Mesendoderm (in vitro differentiated cells): ENCODE measurements at regions not wholly inside any gene's neighbourhood (a gene's known extent, or its start where the extent isn't known, plus 50 kb on each side); places are given as distances from the start of the nearest gene placed in this dataset.

ENCODE experiments used
- DNase-seq: peaks from one replicate; pipeline ENCODE4 v3.0.0; 2013
- H2AK5ac ChIP-seq: 2 replicates; pipeline ENCODE4 v1.6.1; 2013; ENCODE audit warnings: low read length, inconsistent platforms
- H2BK120ac ChIP-seq: 2 replicates; pipeline ENCODE4 v1.6.1; 2013; ENCODE audit warnings: low read depth, mild to moderate bottlenecking, low read length, moderate library complexity, mixed read lengths
- H2BK15ac ChIP-seq: replicated peaks from 2 replicates; pipeline ENCODE4 v1.6.1; 2013; ENCODE audit warnings: low read depth, mild to moderate bottlenecking, moderate library complexity
- H2BK5ac ChIP-seq: 2 replicates; pipeline ENCODE4 v1.6.1; 2013; ENCODE audit warnings: low read length, inconsistent platforms
- H3K18ac ChIP-seq: 2 replicates; pipeline ENCODE4 v1.6.1; 2013; ENCODE audit warnings: mild to moderate bottlenecking, low read length, mixed read lengths
- H3K23ac ChIP-seq: one replicate; pipeline ENCODE4 v1.6.1; 2013; ENCODE audit warnings: low read length
- H3K27ac ChIP-seq: 2 replicates; pipeline ENCODE4 v1.5.1; 2013; ENCODE audit warnings: low read depth, mild to moderate bottlenecking, inconsistent platforms, low read length, moderate library complexity
- H3K27me3 ChIP-seq: 2 replicates; pipeline ENCODE4 v1.6.1; 2013; ENCODE audit warnings: low read length, control low read depth, mild to moderate bottlenecking, inconsistent platforms; ENCODE audit not compliant: insufficient read depth, poor library complexity
- H3K36me3 ChIP-seq: 2 replicates; pipeline ENCODE4 v1.6.1; 2013; ENCODE audit warnings: low read length, inconsistent platforms; ENCODE audit not compliant: control insufficient read depth, insufficient read depth
- H3K4ac ChIP-seq: one replicate; pipeline ENCODE4 v1.6.1; 2013; ENCODE audit warnings: low read depth, mild to moderate bottlenecking, low read length, moderate library complexity
- H3K4me1 ChIP-seq: 2 replicates; pipeline ENCODE4 v1.6.1; 2013; ENCODE audit warnings: low read depth, low read length, inconsistent platforms; ENCODE audit not compliant: control insufficient read depth
- H3K4me2 ChIP-seq: 2 replicates; pipeline ENCODE4 v1.6.1; 2013; ENCODE audit warnings: low read length
- H3K4me3 ChIP-seq: 2 replicates; pipeline ENCODE4 v1.5.1; 2013; ENCODE audit warnings: mild to moderate bottlenecking, low read length
- H3K56ac ChIP-seq: one replicate; pipeline ENCODE4 v1.6.1; 2013; ENCODE audit warnings: low read length
- H3K79me1 ChIP-seq: 2 replicates; pipeline ENCODE4 v1.6.1; 2013; ENCODE audit warnings: low read length, inconsistent platforms
- H3K79me2 ChIP-seq: 2 replicates; pipeline ENCODE4 v1.6.1; 2013; ENCODE audit warnings: mild to moderate bottlenecking, low read length; ENCODE audit not compliant: control insufficient read depth, insufficient read depth
- H3K9ac ChIP-seq: 2 replicates; pipeline ENCODE4 v1.6.1; 2013; ENCODE audit warnings: low read length, inconsistent platforms
- H4K5ac ChIP-seq: one replicate; pipeline ENCODE4 v1.6.1; 2013; ENCODE audit warnings: low read length
- H4K8ac ChIP-seq: one replicate; pipeline ENCODE4 v1.6.1; 2013; ENCODE audit warnings: low read depth, mild to moderate bottlenecking, control low read depth, low read length, moderate library complexity
- WGBS: extraction: QIAGEN DNeasy Blood & Tissue Kit; methylation state at CpG from one replicate; pipeline ENCODE4 v1.1.7; 2013; ENCODE audit warnings: low lambda C conversion rate, missing lambda C conversion rate; ENCODE audit not compliant: insufficient coverage; ENCODE audit errors: extremely low coverage; 5-methylcytosine and 5-hydroxymethylcytosine counted together

- Histone ChIP-seq H3K18ac (no peak overlapping the region), H3K4me2 (no peak overlapping the region), H3K4me1 (peaks cover 1% of the 10 kb centered on the region), H2AK5ac (no peak overlapping the region), H3K4ac (no peak overlapping the region), H3K27ac (no peak overlapping the region), H3K79me2 (no peaks in the 10 kb centered on the region), H3K27me3 (no peaks in the 10 kb centered on the region), H2BK15ac (no peak overlapping the region), H3K4me3 (no peak overlapping the region), H4K5ac (no peak overlapping the region), H4K8ac (no peak overlapping the region), H3K79me1 (no peaks in the 10 kb centered on the region), H3K36me3 (no peaks in the 10 kb centered on the region), H3K9ac (no peak overlapping the region), H2BK120ac (no peak overlapping the region), H2BK5ac (no peak overlapping the region), H3K23ac (no peak overlapping the region), H3K56ac (no peak overlapping the region)
- no peak for DNase-seq
- 100% methylated on average over 1 of the region's 3 CpGs for WGBS
Measured at GRCh38 chr7:24411226-24411625, 127.2 kb downstream of the NPY start.

- Histone ChIP-seq H3K18ac (no peak overlapping the region), H3K79me2 (no peaks in the 10 kb centered on the region), H3K79me1 (no peaks in the 10 kb centered on the region), H2AK5ac (no peak overlapping the region), H3K9ac (no peak overlapping the region), H3K56ac (no peak overlapping the region), H3K27me3 (no peaks in the 10 kb centered on the region), H4K5ac (no peak overlapping the region), H2BK5ac (no peak overlapping the region), H2BK15ac (no peak overlapping the region), H3K27ac (no peak overlapping the region), H3K4ac (no peak overlapping the region), H3K4me3 (no peak overlapping the region), H3K36me3 (no peaks in the 10 kb centered on the region), H3K23ac (no peak overlapping the region), H3K4me2 (no peak overlapping the region), H3K4me1 (no peaks in the 10 kb centered on the region), H4K8ac (no peak overlapping the region), H2BK120ac (no peak overlapping the region)
- WGBS, result no CpG with 5 or more reads among the region's 7 CpGs
- DNase-seq, result no peak
Measured at GRCh38 chr7:24417526-24418120, 133.6 kb downstream of the NPY start.

GRCh38 chr7:24419077-24419476 lies 135.1 kb downstream of the NPY start:
- Histone ChIP-seq H3K4me1 (no peaks in the 10 kb centered on the region), H3K79me2 (no peaks in the 10 kb centered on the region), H3K9ac (no peak overlapping the region), H3K18ac (no peak overlapping the region), H4K8ac (no peak overlapping the region), H3K4ac (no peak overlapping the region), H2AK5ac (no peak overlapping the region), H3K36me3 (no peaks in the 10 kb centered on the region), H2BK5ac (no peak overlapping the region), H3K56ac (no peak overlapping the region), H4K5ac (no peak overlapping the region), H3K27me3 (no peaks in the 10 kb centered on the region), H3K79me1 (no peaks in the 10 kb centered on the region), H2BK120ac (no peak overlapping the region), H3K27ac (no peak overlapping the region), H2BK15ac (no peak overlapping the region), H3K4me3 (no peak overlapping the region), H3K23ac (no peak overlapping the region), H3K4me2 (no peak overlapping the region)
- DNase-seq, result peak; percentile 76
- 100% methylated on average over 1 of the region's 2 CpGs for WGBS

- Histone ChIP-seq H2BK15ac (no peak overlapping the region), H4K8ac (no peak overlapping the region), H2BK5ac (no peak overlapping the region), H3K79me1 (no peaks in the 10 kb centered on the region), H3K4me3 (no peak overlapping the region), H3K4ac (no peak overlapping the region), H3K27me3 (no peaks in the 10 kb centered on the region), H3K36me3 (no peaks in the 10 kb centered on the region), H3K79me2 (no peaks in the 10 kb centered on the region), H3K23ac (no peak overlapping the region), H2AK5ac (no peak overlapping the region), H2BK120ac (no peak overlapping the region), H3K9ac (no peak overlapping the region), H3K4me2 (no peak overlapping the region), H4K5ac (no peak overlapping the region), H3K56ac (no peak overlapping the region), H3K4me1 (no peaks in the 10 kb centered on the region), H3K18ac (no peak overlapping the region), H3K27ac (no peak overlapping the region)
- DNase-seq, result no peak
Measured at GRCh38 chr7:24419511-24419910, 135.5 kb downstream of the NPY start.

GRCh38 chr7:24422441-24423010 lies 138.5 kb downstream of the NPY start:
- Histone ChIP-seq H2BK120ac (no peak overlapping the region), H2BK15ac (no peak overlapping the region), H3K27me3 (no peaks in the 10 kb centered on the region), H4K8ac (no peak overlapping the region), H3K56ac (no peak overlapping the region), H3K23ac (no peak overlapping the region), H2BK5ac (no peak overlapping the region), H3K4me1 (no peaks in the 10 kb centered on the region), H3K27ac (no peak overlapping the region), H4K5ac (no peak overlapping the region), H3K4me3 (no peak overlapping the region), H2AK5ac (no peak overlapping the region), H3K36me3 (no peaks in the 10 kb centered on the region), H3K9ac (no peak overlapping the region), H3K4me2 (no peak overlapping the region), H3K18ac (no peak overlapping the region), H3K79me2 (no peaks in the 10 kb centered on the region), H3K79me1 (no peaks in the 10 kb centered on the region), H3K4ac (no peak overlapping the region)
- WGBS, result no CpG with 5 or more reads among the region's 4 CpGs
- no peak for DNase-seq

- no peak overlapping the region for H4K5ac ChIP-seq
- no peaks in the 10 kb centered on the region for H3K27me3 ChIP-seq
- no peak overlapping the region for H3K4me3 ChIP-seq
- no peak overlapping the region for H3K56ac ChIP-seq
- DNase-seq, result no peak
- H2AK5ac ChIP-seq, result no peak overlapping the region
- H3K23ac ChIP-seq, result no peak overlapping the region
- H4K8ac ChIP-seq, result no peak overlapping the region
- H3K79me2 ChIP-seq, result no peaks in the 10 kb centered on the region
- no peak overlapping the region for H2BK15ac ChIP-seq
- no peaks in the 10 kb centered on the region for H3K36me3 ChIP-seq
- no peaks in the 10 kb centered on the region for H3K4me1 ChIP-seq
- no peak overlapping the region for H3K27ac ChIP-seq
- H3K4ac ChIP-seq, result no peak overlapping the region
- H2BK120ac ChIP-seq, result no peak overlapping the region
- no CpG with 5 or more reads among the region's 5 CpGs for WGBS
- no peak overlapping the region for H3K4me2 ChIP-seq
- no peak overlapping the region for H3K9ac ChIP-seq
- no peak overlapping the region for H3K18ac ChIP-seq
- H3K79me1 ChIP-seq, result no peaks in the 10 kb centered on the region
- no peak overlapping the region for H2BK5ac ChIP-seq
Measured at GRCh38 chr7:24425664-24426063, 141.7 kb downstream of the NPY start.
